GM12878 (cell line): ENCODE measurements at regions not wholly inside any gene's neighbourhood (a gene's known extent, or its start where the extent isn't known, plus 50 kb on each side); places are given as distances from the start of the nearest gene placed in this dataset.
"Not testable (repeated sequence)": the region's sequence is repeated elsewhere in the genome, so short reads cannot be mapped to it uniquely, and the experiment has no call there.

Experiments
- ZNF274 ChIP-seq: IDR thresholded peaks from one replicate; pipeline ENCODE4 v1.8.0; 2011; ENCODE audit not compliant: insufficient read length, insufficient read depth
- TF ChIP-seq, protein P1 (sequence below): IDR thresholded peaks from 2 replicates; pipeline ENCODE4 v1.6.1; 2011; ENCODE audit warnings: mild to moderate bottlenecking, low read depth, low read length, moderate library complexity; ENCODE audit not compliant: insufficient replicate concordance
- TF ChIP-seq, protein P2 (sequence below), 3 experiments: IDR thresholded peaks in 2 of 3; conservative IDR thresholded peaks in 1 of 3; 2 replicates each; pipeline ENCODE4 v1.5.1; 2011; ENCODE audit warnings: low read depth in 3 of 3, low read length in 3 of 3, mild to moderate bottlenecking in 3 of 3, control low read depth in 2 of 3, moderate library complexity in 2 of 3, inconsistent platforms in 1 of 3, mixed read lengths in 1 of 3; ENCODE audit not compliant: control insufficient read depth in 2 of 3, insufficient read depth in 1 of 3; ENCODE audit errors: extremely low read depth in 1 of 3

GRCh38 chr2:111355022-111355817 lies 234.5 kb downstream of the BCL2L11 start:
- TF ChIP-seq ZNF274 = not testable (repeated sequence)
- TF ChIP-seq, protein P1, sequence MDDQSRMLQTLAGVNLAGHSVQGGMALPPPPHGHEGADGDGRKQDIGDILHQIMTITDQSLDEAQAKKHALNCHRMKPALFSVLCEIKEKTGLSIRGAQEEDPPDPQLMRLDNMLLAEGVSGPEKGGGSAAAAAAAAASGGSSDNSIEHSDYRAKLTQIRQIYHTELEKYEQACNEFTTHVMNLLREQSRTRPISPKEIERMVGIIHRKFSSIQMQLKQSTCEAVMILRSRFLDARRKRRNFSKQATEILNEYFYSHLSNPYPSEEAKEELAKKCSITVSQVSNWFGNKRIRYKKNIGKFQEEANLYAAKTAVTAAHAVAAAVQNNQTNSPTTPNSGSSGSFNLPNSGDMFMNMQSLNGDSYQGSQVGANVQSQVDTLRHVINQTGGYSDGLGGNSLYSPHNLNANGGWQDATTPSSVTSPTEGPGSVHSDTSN = not testable (repeated sequence)
- TF ChIP-seq, protein P2, sequence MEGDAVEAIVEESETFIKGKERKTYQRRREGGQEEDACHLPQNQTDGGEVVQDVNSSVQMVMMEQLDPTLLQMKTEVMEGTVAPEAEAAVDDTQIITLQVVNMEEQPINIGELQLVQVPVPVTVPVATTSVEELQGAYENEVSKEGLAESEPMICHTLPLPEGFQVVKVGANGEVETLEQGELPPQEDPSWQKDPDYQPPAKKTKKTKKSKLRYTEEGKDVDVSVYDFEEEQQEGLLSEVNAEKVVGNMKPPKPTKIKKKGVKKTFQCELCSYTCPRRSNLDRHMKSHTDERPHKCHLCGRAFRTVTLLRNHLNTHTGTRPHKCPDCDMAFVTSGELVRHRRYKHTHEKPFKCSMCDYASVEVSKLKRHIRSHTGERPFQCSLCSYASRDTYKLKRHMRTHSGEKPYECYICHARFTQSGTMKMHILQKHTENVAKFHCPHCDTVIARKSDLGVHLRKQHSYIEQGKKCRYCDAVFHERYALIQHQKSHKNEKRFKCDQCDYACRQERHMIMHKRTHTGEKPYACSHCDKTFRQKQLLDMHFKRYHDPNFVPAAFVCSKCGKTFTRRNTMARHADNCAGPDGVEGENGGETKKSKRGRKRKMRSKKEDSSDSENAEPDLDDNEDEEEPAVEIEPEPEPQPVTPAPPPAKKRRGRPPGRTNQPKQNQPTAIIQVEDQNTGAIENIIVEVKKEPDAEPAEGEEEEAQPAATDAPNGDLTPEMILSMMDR (IDR thresholded peaks at IDR 0.05 in 2 of 3, conservative IDR thresholded peaks at IDR 0.05 in 1 of 3; ENCODE audit: control insufficient read depth in 2 of 3, extremely low read depth in 1 of 3, insufficient read depth in 1 of 3, low read depth in 3 of 3, low read length in 3 of 3) = not testable (repeated sequence)
